HAP-1 (cell line): ENCODE measurements at regions not wholly inside any gene's neighbourhood (a gene's known extent, or its start where the extent isn't known, plus 50 kb on each side); places are given as distances from the start of the nearest gene placed in this dataset.
A peak's percentile ranks its signal among the peaks of the same experiment; 100 is the strongest.

Source experiments
- DNase-seq, 2 experiments: peaks; one replicate each; pipeline ENCODE4 v3.0.0-alpha.2; 2016 to 2020; ENCODE audit warnings: low spot score in 2 of 2
- H3K27me3 ChIP-seq: fragments of 250-450 bp; sonication (Bioruptor Pico); 2 replicates; pipeline ENCODE4 v1.5.1; 2020; ENCODE audit warnings: low read depth, mild to moderate bottlenecking, moderate library complexity
- H3K36me3 ChIP-seq: fragments of 250-450 bp; sonication (Bioruptor Pico); replicated peaks from 2 replicates; pipeline ENCODE4 v1.5.1; 2020; ENCODE audit warnings: mild to moderate bottlenecking
- H3K4me1 ChIP-seq: fragments of 250-450 bp; sonication (Bioruptor Pico); 2 replicates; pipeline ENCODE4 v1.5.1; 2020; ENCODE audit warnings: mild to moderate bottlenecking
- H3K4me3 ChIP-seq: fragments of 250-450 bp; sonication (Bioruptor Pico); 2 replicates; pipeline ENCODE4 v1.5.1; 2020; ENCODE audit warnings: mild to moderate bottlenecking, moderate library complexity
- H3K9me3 ChIP-seq: fragments of 250-450 bp; sonication (Bioruptor Pico); 2 replicates; pipeline ENCODE4 v1.5.1; 2020; ENCODE audit warnings: mild to moderate bottlenecking, moderate library complexity
- in situ Hi-C: fragments of 300-500 bp; cut with MboI; formaldehyde crosslinking; loops from 3 replicates; pipeline ENCODE4 v1.14.3; 2020; ENCODE audit warnings: low sequenced_read_pairs, inconsistent platforms, mixed read lengths

- in situ Hi-C loops: no loop called here
- H3K9me3 ChIP-seq: no peaks in the 10 kb centered on the region
- no peaks in the 10 kb centered on the region for H3K4me1 ChIP-seq
- peak; percentile 63 to 92 for DNase-seq
- peaks cover 8% of the 10 kb centered on the region for H3K27me3 ChIP-seq
- H3K36me3 ChIP-seq: no peaks in the 10 kb centered on the region
- H3K4me3 ChIP-seq: no peak overlapping the region
These were observed 81.4 kb upstream of the PAPOLG start for GRCh38 chr2:60674524-60675165.

GRCh38 chr2:60675301-60675700 is 80.8 kb upstream of the PAPOLG start:
- Histone ChIP-seq H3K36me3 (no peaks in the 10 kb centered on the region), H3K27me3 (peaks cover 8% of the 10 kb centered on the region), H3K4me3 (no peak overlapping the region), H3K4me1 (no peaks in the 10 kb centered on the region), H3K9me3 (no peaks in the 10 kb centered on the region)
- in situ Hi-C loops: no loop called here
- no peak for DNase-seq

- DNase-seq: no peak
- in situ Hi-C loops: no loop called here
These were observed 79.2 kb upstream of the PAPOLG start for GRCh38 chr2:60676706-60677330.

GRCh38 chr2:60677356-60677755 is 78.7 kb upstream of the PAPOLG start:
- in situ Hi-C loops: no loop called here
- Histone ChIP-seq H3K9me3 (no peaks in the 10 kb centered on the region), H3K4me1 (no peaks in the 10 kb centered on the region), H3K36me3 (no peaks in the 10 kb centered on the region), H3K4me3 (no peak overlapping the region), H3K27me3 (peaks cover 3% of the 10 kb centered on the region; the same call in 1 of the 2 replicates)
- no peak for DNase-seq

More at GRCh38 chr2:60676706-60677330, 79.2 kb upstream of the PAPOLG start:
- Histone ChIP-seq H3K36me3 (no peaks in the 10 kb centered on the region), H3K4me3 (no peak overlapping the region), H3K4me1 (no peaks in the 10 kb centered on the region), H3K9me3 (no peaks in the 10 kb centered on the region), H3K27me3 (peaks cover 5% of the 10 kb centered on the region)

GRCh38 chr2:60678551-60678950 is 77.5 kb upstream of the PAPOLG start:
- Histone ChIP-seq H3K9me3 (no peaks in the 10 kb centered on the region), H3K4me3 (no peak overlapping the region), H3K27me3 (no peaks in the 10 kb centered on the region), H3K36me3 (no peaks in the 10 kb centered on the region), H3K4me1 (no peaks in the 10 kb centered on the region)
- in situ Hi-C loops: no loop called here
- DNase-seq: no peak

GRCh38 chr2:60679036-60679780 is 76.9 kb upstream of the PAPOLG start:
- H3K36me3 ChIP-seq: no peaks in the 10 kb centered on the region
- in situ Hi-C loops: no loop called here
- H3K4me1 ChIP-seq: no peaks in the 10 kb centered on the region
- no peak for DNase-seq
- no peak overlapping the region for H3K4me3 ChIP-seq
- H3K27me3 ChIP-seq: no peaks in the 10 kb centered on the region
- H3K9me3 ChIP-seq: no peaks in the 10 kb centered on the region

- no peak for DNase-seq
- in situ Hi-C loops: no loop called here
- Histone ChIP-seq H3K4me1 (no peaks in the 10 kb centered on the region), H3K27me3 (peaks cover 15% of the 10 kb centered on the region), H3K36me3 (no peaks in the 10 kb centered on the region), H3K9me3 (no peaks in the 10 kb centered on the region), H3K4me3 (no peak overlapping the region)
These were observed 62.5 kb upstream of the PAPOLG start for GRCh38 chr2:60693551-60693950.

- in situ Hi-C loops: no loop called here
- no peak for DNase-seq
- H3K4me1 ChIP-seq: no peaks in the 10 kb centered on the region
These were observed 60.3 kb upstream of the PAPOLG start for GRCh38 chr2:60695793-60696192.

GRCh38 chr2:60699617-60700016 is 56.5 kb upstream of the PAPOLG start:
- peaks cover 4% of the 10 kb centered on the region; the same call in 1 of the 2 replicates for H3K27me3 ChIP-seq
- no peak for DNase-seq
- H3K9me3 ChIP-seq: no peaks in the 10 kb centered on the region
- H3K4me1 ChIP-seq: no peaks in the 10 kb centered on the region
- H3K4me3 ChIP-seq: no peak overlapping the region
- H3K36me3 ChIP-seq: no peaks in the 10 kb centered on the region
- in situ Hi-C loops: no loop called here

More at GRCh38 chr2:60695793-60696192, 60.3 kb upstream of the PAPOLG start:
- H3K27me3 ChIP-seq: peaks cover 15% of the 10 kb centered on the region
- H3K9me3 ChIP-seq: no peaks in the 10 kb centered on the region
- no peaks in the 10 kb centered on the region for H3K36me3 ChIP-seq
- H3K4me3 ChIP-seq: no peak overlapping the region

GRCh38 chr2:60706021-60706420 is 50.0 kb upstream of the PAPOLG start:
- in situ Hi-C loops: loop anchor here (5.0 kb wide), 1 partner anchor 296 kb away; no protein-coding TSS in a partner anchor
- H3K9me3 ChIP-seq: no peaks in the 10 kb centered on the region
- no peaks in the 10 kb centered on the region for H3K4me1 ChIP-seq
- no peak overlapping the region for H3K4me3 ChIP-seq
- no peak for DNase-seq
- H3K27me3 ChIP-seq: no peaks in the 10 kb centered on the region
- H3K36me3 ChIP-seq: no peaks in the 10 kb centered on the region
